Lower lobe of right lung (tissue), 2 donors: ENCODE measurements at regions not wholly inside any gene's neighbourhood (a gene's known extent, or its start where the extent isn't known, plus 50 kb on each side); places are given as distances from the start of the nearest gene placed in this dataset.

Experiments
- ATAC-seq, 2 donors: fragments of 200-7000 bp; cut with Tn5 transposase; one replicate each; pipeline ENCODE4 v1.9.1; 2020 to 2022; ENCODE audit warnings: mild to moderate bottlenecking in 2 of 2, moderate library complexity in 2 of 2
- DNase-seq: peaks from one replicate; pipeline ENCODE4 v3.0.0-alpha.2; 2020
- H3K27ac ChIP-seq: fragments of 200-600 bp; one replicate; pipeline ENCODE4 v1.8.0; 2022
- H3K27me3 ChIP-seq: fragments of 200-600 bp; one replicate; pipeline ENCODE4 v1.8.0; 2022; ENCODE audit warnings: low read depth
- H3K36me3 ChIP-seq: fragments of 200-600 bp; one replicate; pipeline ENCODE4 v1.8.0; 2022; ENCODE audit warnings: mild to moderate bottlenecking
- H3K4me1 ChIP-seq: fragments of 200-600 bp; one replicate; pipeline ENCODE4 v1.8.0; 2022
- H3K4me3 ChIP-seq: fragments of 200-600 bp; one replicate; pipeline ENCODE4 v1.8.0; 2022; ENCODE audit warnings: mild to moderate bottlenecking
- H3K9me3 ChIP-seq: fragments of 200-600 bp; one replicate; pipeline ENCODE4 v1.8.0; 2022
- CTCF ChIP-seq: fragments of 200-600 bp; IDR thresholded peaks from one replicate; pipeline ENCODE4 v1.8.0; 2022; ENCODE audit warnings: antibody characterized with exemption, mild to moderate bottlenecking
- intact Hi-C: fragments of 100-400 bp; cut with DNase I; formaldehyde crosslinking; loops from one replicate; pipeline ENCODE4 v1.11.0; 2022
- donor health status: DM: no; HTN: yes; CAD: no; lungs with severe emphysema.

- TF ChIP-seq CTCF = no peak
- ATAC-seq = no peak
- intact Hi-C loops = no loop called here
- Histone ChIP-seq H3K27ac (no peak overlapping the region), H3K36me3 (no peaks in the 10 kb centered on the region), H3K9me3 (no peaks in the 10 kb centered on the region), H3K4me1 (no peaks in the 10 kb centered on the region), H3K27me3 (no peaks in the 10 kb centered on the region), H3K4me3 (no peak overlapping the region)
- no peak for DNase-seq
These were observed 751.5 kb downstream of the MAT2B start for GRCh38 chr5:164256954-164257353.

GRCh38 chr5:164265566-164265965 lies 760.1 kb downstream of the MAT2B start:
- no peaks in the 10 kb centered on the region for H3K4me1 ChIP-seq
- DNase-seq (no peak), ATAC-seq (no peak)
- no peak for TF ChIP-seq CTCF
- no peaks in the 10 kb centered on the region for H3K9me3 ChIP-seq
- no peaks in the 10 kb centered on the region for H3K36me3 ChIP-seq
- H3K4me3 ChIP-seq = no peak overlapping the region
- intact Hi-C loops = no loop called here
- H3K27me3 ChIP-seq = no peaks in the 10 kb centered on the region
- no peak overlapping the region for H3K27ac ChIP-seq

- no peaks in the 10 kb centered on the region for H3K4me1 ChIP-seq
- H3K27me3 ChIP-seq = no peaks in the 10 kb centered on the region
- intact Hi-C loops = no loop called here
These were observed 761.2 kb downstream of the MAT2B start for GRCh38 chr5:164266571-164266970.

GRCh38 chr5:164277720-164278119 lies 772.3 kb downstream of the MAT2B start:
- no peak overlapping the region for H3K27ac ChIP-seq
- TF ChIP-seq CTCF = no peak
- no peaks in the 10 kb centered on the region for H3K36me3 ChIP-seq
- no peaks in the 10 kb centered on the region for H3K4me1 ChIP-seq
- H3K9me3 ChIP-seq = no peaks in the 10 kb centered on the region
- ATAC-seq (no peak), DNase-seq (no peak)
- H3K4me3 ChIP-seq = no peak overlapping the region
- H3K27me3 ChIP-seq = no peaks in the 10 kb centered on the region
- intact Hi-C loops = no loop called here

More at GRCh38 chr5:164266571-164266970, 761.2 kb downstream of the MAT2B start:
- H3K36me3 ChIP-seq = no peaks in the 10 kb centered on the region
- no peak overlapping the region for H3K4me3 ChIP-seq
- no peak for TF ChIP-seq CTCF
- no peak for ATAC-seq
- H3K9me3 ChIP-seq = no peaks in the 10 kb centered on the region
- DNase-seq = no peak
- H3K27ac ChIP-seq = no peak overlapping the region

- intact Hi-C loops = no loop called here
- ATAC-seq (no peak), DNase-seq (no peak)
- TF ChIP-seq CTCF = no peak
- H3K9me3 ChIP-seq = peaks cover 6% of the 10 kb centered on the region
- no peak overlapping the region for H3K27ac ChIP-seq
- no peaks in the 10 kb centered on the region for H3K36me3 ChIP-seq
- no peak overlapping the region for H3K4me3 ChIP-seq
- H3K4me1 ChIP-seq = no peaks in the 10 kb centered on the region
- H3K27me3 ChIP-seq = no peaks in the 10 kb centered on the region
These were observed 784.1 kb downstream of the MAT2B start for GRCh38 chr5:164289526-164289925.

- no peak for ATAC-seq
- TF ChIP-seq CTCF = no peak
- H3K27ac ChIP-seq = no peak overlapping the region
- H3K4me3 ChIP-seq = no peak overlapping the region
- no peaks in the 10 kb centered on the region for H3K4me1 ChIP-seq
- H3K9me3 ChIP-seq = no peaks in the 10 kb centered on the region
- no peak for DNase-seq
- no peaks in the 10 kb centered on the region for H3K27me3 ChIP-seq
- no peaks in the 10 kb centered on the region for H3K36me3 ChIP-seq
- intact Hi-C loops = no loop called here
These were observed 791.2 kb downstream of the MAT2B start for GRCh38 chr5:164296603-164297080.
